IMR-90 (cell line): ENCODE measurements at regions not wholly inside any gene's neighbourhood (a gene's known extent, or its start where the extent isn't known, plus 50 kb on each side); places are given as distances from the start of the nearest gene placed in this dataset.

Experiments
- ATAC-seq: fragments of 200-7000 bp; cut with Tn5 transposase; 2 replicates; pipeline ENCODE4 v1.9.1; 2020; ENCODE audit warnings: low read depth, mild to moderate bottlenecking, moderate library complexity
- BruUV-seq: library from RNA; stranded (reverse); fragments of 400-500 nt; replicated peaks from 2 replicates; lab custom pipeline; 2021; lab: Mats Ljungman, UMichigan
- CTCF ChIA-PET: fragments of 300-600 bp; formaldehyde crosslinking; extraction: SDS; loops from one replicate; lab custom pipeline; 2021; ENCODE audit warnings: antibody characterized with exemption; lab: Yijun Ruan, JAX
- POLR2A ChIA-PET: fragments of 300-600 bp; sonication (Branson Sonifier 250); formaldehyde crosslinking; loops from one replicate; lab custom pipeline; 2022; ENCODE audit warnings: antibody characterized with exemption; ENCODE audit not compliant: unreplicated experiment; lab: Charles Lee
- DNase-seq: peaks from one replicate; pipeline ENCODE4 v3.0.0; 2013
- H2AFZ ChIP-seq: replicated peaks from 2 replicates; pipeline ENCODE3; 2013; ENCODE audit warnings: low read length, mild to moderate bottlenecking; ENCODE audit not compliant: poor library complexity
- H2AK5ac ChIP-seq: 2 replicates; pipeline ENCODE4 v1.6.1; 2013; ENCODE audit warnings: low read depth, low read length, inconsistent platforms
- H2AK9ac ChIP-seq: replicated peaks from 2 replicates; pipeline ENCODE3; 2013; ENCODE audit warnings: mild to moderate bottlenecking, low read depth, low read length, moderate library complexity; ENCODE audit not compliant: poor library complexity
- H2BK120ac ChIP-seq: 2 replicates; pipeline ENCODE4 v1.6.1; 2013; ENCODE audit warnings: low read depth, low read length, inconsistent platforms
- H2BK15ac ChIP-seq: 3 replicates; pipeline ENCODE4 v1.6.1; 2013; ENCODE audit warnings: low read depth, low read length, inconsistent platforms
- H2BK20ac ChIP-seq: 2 replicates; pipeline ENCODE4 v1.6.1; 2013; ENCODE audit warnings: low read depth, mild to moderate bottlenecking, inconsistent platforms, low read length, moderate library complexity
- H2BK5ac ChIP-seq: 2 replicates; pipeline ENCODE4 v1.6.1; 2013; ENCODE audit warnings: mild to moderate bottlenecking, low read depth, low read length, inconsistent platforms; ENCODE audit not compliant: poor library complexity, severe bottlenecking
- H3K14ac ChIP-seq: replicated peaks from 2 replicates; pipeline ENCODE4 v1.6.1; 2013; ENCODE audit warnings: low read depth, low read length, inconsistent platforms
- H3K18ac ChIP-seq: 2 replicates; pipeline ENCODE4 v1.6.1; 2013; ENCODE audit warnings: low read depth, low read length, control low read depth
- H3K23ac ChIP-seq: 2 replicates; pipeline ENCODE4 v1.6.1; 2013; ENCODE audit warnings: low read depth, low read length, inconsistent platforms
- H3K27ac ChIP-seq: 2 replicates; pipeline ENCODE4 v1.5.1; 2013; ENCODE audit warnings: mild to moderate bottlenecking, control low read depth, low read length; ENCODE audit not compliant: insufficient read depth
- H3K27me3 ChIP-seq: 2 replicates; pipeline ENCODE4 v1.6.1; 2013; ENCODE audit warnings: low read length; ENCODE audit not compliant: control insufficient read depth, insufficient read depth
- H3K36me3 ChIP-seq: 2 replicates; pipeline ENCODE4 v1.6.1; 2013; ENCODE audit warnings: low read length, mixed read lengths; ENCODE audit not compliant: control insufficient read depth, insufficient read depth
- H3K4ac ChIP-seq: 2 replicates; pipeline ENCODE4 v1.6.1; 2013; ENCODE audit warnings: low read depth, low read length, inconsistent platforms
- H3K4me1 ChIP-seq: 2 replicates; pipeline ENCODE4 v1.6.1; 2013; ENCODE audit warnings: low read length, mixed read lengths; ENCODE audit not compliant: control insufficient read depth, insufficient read depth
- H3K4me2 ChIP-seq: 2 replicates; pipeline ENCODE4 v1.6.1; 2013; ENCODE audit warnings: low read depth, mild to moderate bottlenecking, control low read depth, low read length, moderate library complexity
- H3K4me3 ChIP-seq: 2 replicates; pipeline ENCODE4 v1.5.1; 2013; ENCODE audit warnings: low read depth, mild to moderate bottlenecking, control low read depth, low read length, moderate library complexity; ENCODE audit not compliant: insufficient read depth
- H3K56ac ChIP-seq: 2 replicates; pipeline ENCODE4 v1.6.1; 2013; ENCODE audit warnings: low read length, inconsistent platforms; ENCODE audit not compliant: insufficient read depth; ENCODE audit errors: extremely low read depth
- H3K79me1 ChIP-seq, 2 experiments: 2 replicates each; pipeline ENCODE4 v1.6.1; 2013; ENCODE audit warnings: low read length in 2 of 2, inconsistent platforms in 1 of 2, low read depth in 1 of 2
- H3K9ac ChIP-seq: 2 replicates; pipeline ENCODE4 v1.6.1; 2013; ENCODE audit warnings: low read depth, low read length, control low read depth
- H3K9me1 ChIP-seq: 2 replicates; pipeline ENCODE4 v1.6.1; 2013; ENCODE audit warnings: low read length, inconsistent platforms; ENCODE audit not compliant: insufficient read depth
- H3K9me3 ChIP-seq: 2 replicates; pipeline ENCODE4 v1.6.1; 2013; ENCODE audit warnings: low read length; ENCODE audit not compliant: control insufficient read depth, insufficient read depth
- H4K20me1 ChIP-seq: 2 replicates; pipeline ENCODE4 v1.6.1; 2013; ENCODE audit warnings: low read length, inconsistent platforms; ENCODE audit not compliant: insufficient read depth
- H4K5ac ChIP-seq: 2 replicates; pipeline ENCODE4 v1.6.1; 2013; ENCODE audit warnings: mild to moderate bottlenecking, low read depth, low read length, control low read depth
- H4K8ac ChIP-seq, 2 experiments: 2 replicates each; pipeline ENCODE4 v1.6.1; 2013; ENCODE audit warnings: low read depth in 2 of 2, low read length in 2 of 2, control low read depth in 1 of 2, inconsistent platforms in 1 of 2
- H4K91ac ChIP-seq: 2 replicates; pipeline ENCODE4 v1.6.1; 2013; ENCODE audit warnings: low read depth, low read length, inconsistent platforms; ENCODE audit not compliant: insufficient read depth
- CEBPB ChIP-seq: IDR thresholded peaks from 2 replicates; pipeline ENCODE4 v1.6.1; 2012; ENCODE audit warnings: low read depth, low read length, improper control_type of control experiment
- CHD1 ChIP-seq: IDR thresholded peaks from 2 replicates; pipeline ENCODE4 v1.6.1; 2012; ENCODE audit warnings: low read depth, low read length, improper control_type of control experiment
- ELK1 ChIP-seq: fragments of 150-350 bp; IDR thresholded peaks from 2 replicates; pipeline ENCODE4 v1.6.1; 2016; ENCODE audit warnings: low read depth, mild to moderate bottlenecking, low read length, moderate library complexity, borderline replicate concordance
- FOS ChIP-seq: fragments of 150-350 bp; IDR thresholded peaks from 2 replicates; pipeline ENCODE4 v1.6.1; 2016; ENCODE audit warnings: low read depth, low read length
- MAFK ChIP-seq: IDR thresholded peaks from 2 replicates; pipeline ENCODE4 v1.6.1; 2012; ENCODE audit warnings: low read depth, low read length, improper control_type of control experiment
- MAZ ChIP-seq: IDR thresholded peaks from 2 replicates; pipeline ENCODE4 v1.6.1; 2012; ENCODE audit warnings: low read depth, mild to moderate bottlenecking, low read length, improper control_type of control experiment, moderate library complexity, borderline replicate concordance
- MXI1 ChIP-seq: IDR thresholded peaks from 2 replicates; pipeline ENCODE4 v1.6.1; 2012; ENCODE audit warnings: low read depth, mild to moderate bottlenecking, low read length, moderate library complexity, borderline replicate concordance
- NFE2L2 ChIP-seq: fragments of 150-350 bp; IDR thresholded peaks from 2 replicates; pipeline ENCODE4 v1.6.1; 2016; ENCODE audit warnings: low read depth, mild to moderate bottlenecking, low read length
- RAD21 ChIP-seq: IDR thresholded peaks from 2 replicates; pipeline ENCODE4 v1.6.1; 2012; ENCODE audit warnings: low read length, improper control_type of control experiment
- RCOR1 ChIP-seq: IDR thresholded peaks from 2 replicates; pipeline ENCODE4 v1.6.1; 2012; ENCODE audit warnings: mild to moderate bottlenecking, low read length, improper control_type of control experiment; ENCODE audit not compliant: insufficient replicate concordance
- RFX5 ChIP-seq: IDR thresholded peaks from 2 replicates; pipeline ENCODE4 v1.8.0; 2012; ENCODE audit warnings: low read depth, mild to moderate bottlenecking, low read length, moderate library complexity
- SMC3 ChIP-seq: fragments of 150-350 bp; IDR thresholded peaks from 2 replicates; pipeline ENCODE4 v1.6.1; 2016; ENCODE audit warnings: low read depth, mild to moderate bottlenecking, antibody characterized with exemption, low read length, moderate library complexity
- USF2 ChIP-seq: fragments of 150-350 bp; IDR thresholded peaks from 2 replicates; pipeline ENCODE4 v1.6.1; 2017; ENCODE audit warnings: mild to moderate bottlenecking, antibody characterized with exemption, low read length, low read depth
- WGBS, 2 experiments: methylation state at CpG; one replicate each; pipeline versions ENCODE4 v1.1.5 to v1.1.7; 2013; ENCODE audit warnings: missing lambda C conversion rate in 2 of 2; ENCODE audit not compliant: insufficient read length in 1 of 2; ENCODE audit errors: extremely low coverage in 2 of 2; 5-methylcytosine and 5-hydroxymethylcytosine counted together
- dilution Hi-C: fragments of 300-500 bp; cut with HindIII; formaldehyde crosslinking; loops from one replicate; pipeline ENCODE4 v1.14.3; 2018; ENCODE audit warnings: low sequenced_read_pairs; ENCODE audit not compliant: unreplicated experiment
- in situ Hi-C: fragments of 300-500 bp; cut with MboI; formaldehyde crosslinking; loops from 3 replicates; pipeline ENCODE4 v1.14.3; 2019; ENCODE audit warnings: low sequenced_read_pairs, inconsistent platforms, mixed read lengths
- intact Hi-C: fragments of 100-400 bp; cut with micrococcal nuclease; formaldehyde crosslinking; loops from 2 replicates; pipeline ENCODE4 v1.10.0; 2022

GRCh38 chr5:117118499-117118898, 543.9 kb upstream of the SEMA6A start:
- H3K23ac ChIP-seq, result no peak overlapping the region
- no peak overlapping the region for H4K91ac ChIP-seq
- H2AK9ac ChIP-seq, result no peak overlapping the region
- no peak overlapping the region for H2AFZ ChIP-seq
- H2AK5ac ChIP-seq, result no peak overlapping the region
- H3K4me3 ChIP-seq, result no peak overlapping the region
- peaks cover 3% of the 10 kb centered on the region; the same call in 1 of the 2 replicates for H3K9me3 ChIP-seq
- H3K27ac ChIP-seq, result no peak overlapping the region
- H2BK20ac ChIP-seq, result no peak overlapping the region
- no peak overlapping the region for H3K4ac ChIP-seq
- CTCF ChIA-PET, result no interaction called here
- no peak overlapping the region for H2BK120ac ChIP-seq
- TF ChIP-seq NFE2L2 (no peak), ELK1 (no peak), RAD21 (no peak), RFX5 (no peak), USF2 (no peak), CEBPB (no peak), SMC3 (no peak), MXI1 (no peak), MAZ (no peak), RCOR1 (no peak), CHD1 (no peak), MAFK (no peak), FOS (no peak)
- POLR2A ChIA-PET, result no interaction called here
- dilution Hi-C loops, result no loop called here
- H3K14ac ChIP-seq, result no peak overlapping the region
- WGBS, 2 experiments, result 83% methylated on average over 1 of the region's 1 CpG; no CpG with 5 or more reads in 1 of the 2 experiments
- no peak overlapping the region for H3K9ac ChIP-seq
- no peak overlapping the region for H2BK5ac ChIP-seq
- no peaks in the 10 kb centered on the region for H3K9me1 ChIP-seq
- no peak overlapping the region for H3K56ac ChIP-seq
- intact Hi-C loops, result no loop called here
- H3K27me3 ChIP-seq, result no peaks in the 10 kb centered on the region
- no peaks in the 10 kb centered on the region for H3K36me3 ChIP-seq
- H3K79me1 ChIP-seq, result no peaks in the 10 kb centered on the region
- in situ Hi-C loops, result no loop called here
- DNase-seq (no peak), ATAC-seq (no peak)
- BruUV-seq, result no TSS peak
- no peak overlapping the region for H4K8ac ChIP-seq
- no peak overlapping the region for H3K4me2 ChIP-seq
- H4K5ac ChIP-seq, result no peak overlapping the region
- H4K20me1 ChIP-seq, result no peaks in the 10 kb centered on the region
- H3K18ac ChIP-seq, result no peak overlapping the region
- no peaks in the 10 kb centered on the region for H3K4me1 ChIP-seq
- H2BK15ac ChIP-seq, result no peak overlapping the region
